Keratinocyte (primary cell): ENCODE measurements at regions not wholly inside any gene's neighbourhood (a gene's known extent, or its start where the extent isn't known, plus 50 kb on each side); places are given as distances from the start of the nearest gene placed in this dataset.

ENCODE experiments used
- DNase-seq: peaks from one replicate; pipeline ENCODE4 v3.0.0-alpha.2; 2011; ENCODE audit warnings: low read depth, missing footprints, low spot score
- FAIRE-seq: peaks from 2 replicates; lab custom pipeline; 2011; peaks lifted over from hg19 to GRCh38; lab: Jason Lieb, UNC
- H2AFZ ChIP-seq: 2 replicates; pipeline ENCODE4 v1.6.0; 2012; ENCODE audit warnings: low read length, control low read depth, inconsistent platforms; ENCODE audit not compliant: control insufficient read depth
- H3K27ac ChIP-seq: 2 replicates; pipeline ENCODE4 v1.5.1; 2011; ENCODE audit warnings: low read length; ENCODE audit not compliant: control insufficient read depth, insufficient read depth
- H3K27me3 ChIP-seq: 3 replicates; pipeline ENCODE4 v1.6.0; 2011; ENCODE audit warnings: low read length; ENCODE audit not compliant: control insufficient read depth, insufficient read depth; ENCODE audit errors: extremely low read depth
- H3K36me3 ChIP-seq, 2 experiments: 2 replicates in 1 of 2; 3 replicates in 1 of 2; pipeline ENCODE4 v1.5.1; 2011; ENCODE audit warnings: low read length in 2 of 2, mild to moderate bottlenecking in 1 of 2; ENCODE audit not compliant: control insufficient read depth in 2 of 2, insufficient read depth in 2 of 2; ENCODE audit errors: extremely low read depth in 1 of 2
- H3K4me1 ChIP-seq: 3 replicates; pipeline ENCODE4 v1.5.1; 2011; ENCODE audit warnings: low read length; ENCODE audit not compliant: control insufficient read depth, insufficient read depth; ENCODE audit errors: extremely low read depth
- H3K4me2 ChIP-seq: 3 replicates; pipeline ENCODE4 v1.6.0; 2011; ENCODE audit warnings: low read depth, low read length; ENCODE audit not compliant: control insufficient read depth, insufficient read depth; ENCODE audit errors: extremely low read depth
- H3K4me3 ChIP-seq, 3 experiments: fragments of 200-600 bp in 1 of 3; sonication (generic) in 1 of 3; 2 replicates in 2 of 3; 3 replicates in 1 of 3; pipeline ENCODE4 v1.5.1; 2011 to 2016; ENCODE audit warnings: low read length in 3 of 3, mild to moderate bottlenecking in 3 of 3, control low read depth in 2 of 3, inconsistent platforms in 1 of 3, low read depth in 1 of 3, mixed read lengths in 1 of 3, mixed run types in 1 of 3, moderate library complexity in 1 of 3; ENCODE audit not compliant: control insufficient read depth in 2 of 3, insufficient read depth in 2 of 3; ENCODE audit errors: extremely low read depth in 1 of 3
- H3K79me2 ChIP-seq: 2 replicates; pipeline ENCODE4 v1.6.0; 2012; ENCODE audit warnings: low read length; ENCODE audit not compliant: control insufficient read depth, insufficient read depth
- H3K9ac ChIP-seq: 3 replicates; pipeline ENCODE4 v1.6.0; 2011; ENCODE audit warnings: low read length; ENCODE audit not compliant: control insufficient read depth, insufficient read depth; ENCODE audit errors: extremely low read depth
- H3K9me1 ChIP-seq: 3 replicates; pipeline ENCODE4 v1.6.0; 2011; ENCODE audit warnings: low read length; ENCODE audit not compliant: control insufficient read depth, insufficient read depth; ENCODE audit errors: extremely low read depth
- H3K9me3 ChIP-seq: 2 replicates; pipeline ENCODE4 v1.5.1; 2012; ENCODE audit warnings: low read depth, low read length; ENCODE audit not compliant: control insufficient read depth
- H4K20me1 ChIP-seq: 3 replicates; pipeline ENCODE4 v1.6.0; 2011; ENCODE audit warnings: low read length; ENCODE audit not compliant: control insufficient read depth, insufficient read depth; ENCODE audit errors: extremely low read depth
- CTCF ChIP-seq, 3 experiments: IDR thresholded peaks in 1 of 3; conservative IDR thresholded peaks in 1 of 3; optimal IDR thresholded peaks in 1 of 3; 2 replicates in 2 of 3; 3 replicates in 1 of 3; pipeline versions ENCODE3 to v1.5.1; 2011; ENCODE audit warnings: low read length in 3 of 3, mild to moderate bottlenecking in 3 of 3, moderate library complexity in 2 of 3, control low read depth in 1 of 3, inconsistent platforms in 1 of 3; ENCODE audit not compliant: insufficient read depth in 2 of 3; ENCODE audit errors: extremely low read depth in 1 of 3
- EZH2 ChIP-seq: IDR thresholded peaks from one replicate; pipeline ENCODE4 v1.6.1; 2012; ENCODE audit warnings: inconsistent platforms, mild to moderate bottlenecking, low read length, moderate library complexity
- dilution Hi-C: fragments of 300-500 bp; cut with MboI; formaldehyde crosslinking; loops from one replicate; pipeline ENCODE4 v1.7.0; 2020; ENCODE audit warnings: low sequenced_read_pairs; ENCODE audit not compliant: extremely low pct_ligation_motif_present

- Histone ChIP-seq H3K4me3 (no peak overlapping the region), H3K36me3 (no peaks in the 10 kb centered on the region), H3K27ac (no peak overlapping the region), H3K9me1 (no peaks in the 10 kb centered on the region), H3K4me2 (no peak overlapping the region), H2AFZ (no peak overlapping the region), H3K9me3 (no peaks in the 10 kb centered on the region), H3K79me2 (no peaks in the 10 kb centered on the region), H3K9ac (no peak overlapping the region), H4K20me1 (no peaks in the 10 kb centered on the region), H3K4me1 (no peaks in the 10 kb centered on the region), H3K27me3 (peaks cover 8% of the 10 kb centered on the region)
- FAIRE-seq (no peak), DNase-seq (no peak)
- TF ChIP-seq CTCF (optimal IDR thresholded peaks at IDR 0.05 in 1 of 3, IDR thresholded peaks at IDR 0.05 in 1 of 3, conservative IDR thresholded peaks at IDR 0.05 in 1 of 3; ENCODE audit: extremely low read depth in 1 of 3, insufficient read depth in 2 of 3, low read length in 3 of 3) (no peak), EZH2 (no peak)
- dilution Hi-C loops: loop anchor here (25.0 kb wide), 1 partner anchor 345 kb away; the partner anchor contains the start of gene SIM1
Observed at GRCh38 chr6:100117680-100118079, 123.7 kb upstream of the MCHR2 start.

- Histone ChIP-seq H2AFZ (no peak overlapping the region), H3K9me3 (no peaks in the 10 kb centered on the region), H3K27ac (no peak overlapping the region), H3K36me3 (no peaks in the 10 kb centered on the region), H3K9ac (no peak overlapping the region), H3K9me1 (no peaks in the 10 kb centered on the region), H3K4me1 (no peaks in the 10 kb centered on the region), H4K20me1 (no peaks in the 10 kb centered on the region), H3K27me3 (peaks cover 5% of the 10 kb centered on the region), H3K4me3 (no peak overlapping the region), H3K4me2 (no peak overlapping the region), H3K79me2 (no peaks in the 10 kb centered on the region)
- dilution Hi-C loops: loop anchor here (25.0 kb wide), 1 partner anchor 346 kb away; the partner anchor contains the start of gene SIM1
- FAIRE-seq (no peak), DNase-seq (peak; percentile 7)
- TF ChIP-seq CTCF (optimal IDR thresholded peaks at IDR 0.05 in 1 of 3, IDR thresholded peaks at IDR 0.05 in 1 of 3, conservative IDR thresholded peaks at IDR 0.05 in 1 of 3; ENCODE audit: extremely low read depth in 1 of 3, insufficient read depth in 2 of 3, low read length in 3 of 3) (peak; percentile 51 to 60 (median 57)), EZH2 (no peak)
Observed at GRCh38 chr6:100116411-100117194, 122.6 kb upstream of the MCHR2 start.
